ENCODE measurements at regions not wholly inside any gene's neighbourhood (a gene's known extent, or its start where the extent isn't known, plus 50 kb on each side); places are given as distances from the start of the nearest gene placed in this dataset.

DNA sequence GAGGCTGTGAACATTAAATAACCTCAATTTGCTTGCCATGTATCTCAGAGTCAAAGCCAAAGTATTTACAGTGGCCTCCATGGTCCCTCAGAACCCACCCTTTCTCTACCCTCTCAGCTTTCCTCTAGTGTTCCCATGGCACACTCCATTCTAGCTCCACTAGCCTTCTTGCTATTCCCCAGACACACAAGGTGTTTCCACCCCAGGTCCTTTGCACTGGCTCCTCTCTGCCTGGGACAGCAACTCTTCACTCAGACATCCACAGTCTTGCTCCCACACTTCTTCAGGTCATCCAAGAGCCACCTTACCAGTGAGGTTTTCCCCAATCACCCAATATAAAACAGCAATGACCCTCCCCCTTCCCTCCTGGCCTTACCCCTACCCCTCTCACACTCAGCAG lies 56.5 kb upstream of the PLEKHG1 start:
- Mint-ChIP-seq H3K4me3 (no peak overlapping the region), H3K27me3 (peaks cover 24% of the 10 kb centered on the region), H3K27ac (no peak overlapping the region), H3K9me3 (ENCODE audit: insufficient read depth) (no peaks in the 10 kb centered on the region), H3K4me1 (no peaks in the 10 kb centered on the region)
- H4K20me1 ChIP-seq (ENCODE audit: control insufficient read depth, insufficient read depth, low read length, poor library complexity, severe bottlenecking) = no peaks in the 10 kb centered on the region
- TF ChIP-seq EZH2 (IDR thresholded peaks at IDR 0.05; ENCODE audit: borderline replicate concordance, insufficient read depth, low read depth, low read length, poor library complexity, severe bottlenecking) = no peak
- H3K27ac ChIP-seq (ENCODE audit: low read length in 2 of 2) = no peak overlapping the region
- H3K79me2 ChIP-seq (ENCODE audit: control insufficient read depth, insufficient read depth, low read length) = no peaks in the 10 kb centered on the region
- ChIA-PET CTCF (no interaction called here), POLR2A (interaction anchor here (0.7 kb wide), 1 partner anchor 90 kb away, joined by 4 read pairs; no protein-coding TSS in a partner anchor)
- intact Hi-C loops (cut with micrococcal nuclease) = no loop called here
- no peak overlapping the region for H3K9ac ChIP-seq (ENCODE audit: low read length)
- no peaks in the 10 kb centered on the region for H3K4me1 ChIP-seq (ENCODE audit: control insufficient read depth in 2 of 2, insufficient read depth in 2 of 2, low read length in 2 of 2)
- H3K27me3 ChIP-seq (replicated peaks in 1 of 4; ENCODE audit: control extremely low read depth in 1 of 4, control insufficient read depth in 3 of 4, insufficient read depth in 4 of 4, low read length in 3 of 4) = peaks cover 0 to 16% (median 0%) of the 10 kb centered on the region in 4 experiments
- DNase-seq = no peak
- H3K9me3 ChIP-seq (ENCODE audit: control extremely low read depth in 1 of 3, control insufficient read depth in 2 of 3, insufficient read depth in 1 of 3, low read length in 2 of 3) = no peaks in the 10 kb centered on the region
- no peak for ATAC-seq (ENCODE audit: low read depth)
- no peaks in the 10 kb centered on the region for H3K36me3 ChIP-seq (replicated peaks in 1 of 2; ENCODE audit: control extremely low read depth in 1 of 2, control insufficient read depth in 1 of 2, extremely low read depth in 1 of 2, insufficient read depth in 2 of 2, low read length in 1 of 2)
- H2AFZ ChIP-seq (ENCODE audit: insufficient read depth, low read depth, low read length, poor library complexity, severe bottlenecking) = no peak overlapping the region
- H3K4me3 ChIP-seq (ENCODE audit: control extremely low read depth in 1 of 5, extremely low read depth in 1 of 5, insufficient read depth in 1 of 5, low read depth in 2 of 5, low read length in 4 of 5) = no peak overlapping the region
- no peak overlapping the region for H3K4me2 ChIP-seq (replicated peaks; ENCODE audit: low read depth, low read length, poor library complexity, severe bottlenecking)

DNA sequence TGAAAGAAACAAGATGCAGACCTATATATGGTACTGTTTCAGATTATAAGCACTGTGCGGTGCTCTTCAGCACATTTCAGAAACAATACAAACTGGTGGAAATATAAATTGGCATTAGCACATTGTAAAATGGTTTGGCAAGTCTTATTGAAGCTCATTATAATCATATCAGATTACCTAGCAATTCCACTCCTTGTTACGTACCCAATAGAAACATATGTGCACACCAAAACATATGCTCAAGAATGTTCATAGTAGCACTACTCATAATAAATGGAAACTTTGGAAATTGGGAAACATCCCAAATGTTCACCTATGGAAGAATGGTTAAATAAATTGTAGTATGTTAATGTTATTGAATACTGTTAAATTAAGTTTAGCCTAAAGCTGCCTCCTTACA lies 54.9 kb upstream of the PLEKHG1 start:
- H3K36me3 ChIP-seq (replicated peaks in 1 of 2; ENCODE audit: control extremely low read depth in 1 of 2, control insufficient read depth in 1 of 2, extremely low read depth in 1 of 2, insufficient read depth in 2 of 2, low read length in 1 of 2) = no peaks in the 10 kb centered on the region
- ATAC-seq (ENCODE audit: low read depth) (no peak), DNase-seq (no peak)
- H3K27ac Mint-ChIP-seq = no peak overlapping the region
- peaks cover 0 to 11% (median 0%) of the 10 kb centered on the region in 4 experiments for H3K27me3 ChIP-seq (replicated peaks in 1 of 4; ENCODE audit: control extremely low read depth in 1 of 4, control insufficient read depth in 3 of 4, insufficient read depth in 4 of 4, low read length in 3 of 4)
- H3K9me3 Mint-ChIP-seq (ENCODE audit: insufficient read depth) = no peaks in the 10 kb centered on the region
- H3K27me3 Mint-ChIP-seq = peaks cover 14% of the 10 kb centered on the region
- intact Hi-C loops (cut with micrococcal nuclease) = no loop called here
- H3K4me3 Mint-ChIP-seq = no peak overlapping the region
- H2AFZ ChIP-seq (ENCODE audit: insufficient read depth, low read depth, low read length, poor library complexity, severe bottlenecking) = no peak overlapping the region
- no peaks in the 10 kb centered on the region for H3K9me3 ChIP-seq (ENCODE audit: control extremely low read depth in 1 of 3, control insufficient read depth in 2 of 3, insufficient read depth in 1 of 3, low read length in 2 of 3)
- H3K4me1 ChIP-seq (ENCODE audit: control insufficient read depth in 2 of 2, insufficient read depth in 2 of 2, low read length in 2 of 2) = no peaks in the 10 kb centered on the region
- ChIA-PET CTCF (no interaction called here), POLR2A (no interaction called here)
- H3K9ac ChIP-seq (ENCODE audit: low read length) = no peak overlapping the region
- H3K4me1 Mint-ChIP-seq = no peaks in the 10 kb centered on the region
- no peaks in the 10 kb centered on the region for H4K20me1 ChIP-seq (ENCODE audit: control insufficient read depth, insufficient read depth, low read length, poor library complexity, severe bottlenecking)
- no CpG with 5 or more reads among the region's 2 CpGs for WGBS (ENCODE audit: insufficient coverage)
- no peak for TF ChIP-seq CTCF (IDR thresholded peaks at IDR 0.05)
- no peaks in the 10 kb centered on the region for H3K79me2 ChIP-seq (ENCODE audit: control insufficient read depth, insufficient read depth, low read length)
- H3K27ac ChIP-seq (ENCODE audit: low read length in 2 of 2) = no peak overlapping the region
- H3K4me3 ChIP-seq (ENCODE audit: control extremely low read depth in 1 of 5, extremely low read depth in 1 of 5, insufficient read depth in 1 of 5, low read depth in 2 of 5, low read length in 4 of 5) = no peak overlapping the region
- H3K4me2 ChIP-seq (replicated peaks; ENCODE audit: low read depth, low read length, poor library complexity, severe bottlenecking) = no peak overlapping the region

All from B cell (primary cell).